OCI-LY1 (cell line): ENCODE measurements at regions not wholly inside any gene's neighbourhood (a gene's known extent, or its start where the extent isn't known, plus 50 kb on each side); places are given as distances from the start of the nearest gene placed in this dataset.
"Not testable (repeated sequence)": the region's sequence is repeated elsewhere in the genome, so short reads cannot be mapped to it uniquely, and the experiment has no call there.

Source experiments
- H2AFZ ChIP-seq: fragments of 200-600 bp; sonication (generic), shearing (Covaris generic); 2 replicates; pipeline ENCODE4 v1.6.0; 2014; ENCODE audit warnings: antibody characterized with exemption, mild to moderate bottlenecking, low read length
- H3F3A ChIP-seq: fragments of 200-600 bp; sonication (generic), shearing (Covaris generic); 2 replicates; pipeline ENCODE4 v1.6.0; 2014; ENCODE audit warnings: mild to moderate bottlenecking, antibody characterized with exemption, low read length, moderate library complexity; ENCODE audit not compliant: insufficient read depth
- H3K27ac ChIP-seq: fragments of 200-600 bp; sonication (generic); 2 replicates; pipeline ENCODE4 v1.5.1; 2014; ENCODE audit warnings: low read length, mixed run types, mild to moderate bottlenecking, low read depth; ENCODE audit not compliant: poor library complexity, severe bottlenecking
- H3K27me3 ChIP-seq: fragments of 200-600 bp; sonication (generic); 2 replicates; pipeline ENCODE4 v1.6.0; 2014; ENCODE audit warnings: antibody characterized with exemption, mild to moderate bottlenecking, low read length, moderate library complexity; ENCODE audit not compliant: insufficient read depth
- H3K36me3 ChIP-seq: fragments of 200-600 bp; sonication (generic); 2 replicates; pipeline ENCODE4 v1.6.1; 2014; ENCODE audit warnings: mild to moderate bottlenecking, antibody characterized with exemption, low read length, moderate library complexity, mixed read lengths; ENCODE audit not compliant: insufficient read depth
- H3K4me1 ChIP-seq: fragments of 200-600 bp; sonication (generic); 2 replicates; pipeline ENCODE4 v1.5.1; 2014; ENCODE audit warnings: mild to moderate bottlenecking, low read length, moderate library complexity; ENCODE audit not compliant: insufficient read depth, severe bottlenecking
- H3K4me2 ChIP-seq: fragments of 200-600 bp; sonication (generic), shearing (Covaris generic); 2 replicates; pipeline ENCODE4 v1.6.1; 2014; ENCODE audit warnings: low read length
- H3K4me3 ChIP-seq: fragments of 200-600 bp; sonication (generic); 2 replicates; pipeline ENCODE4 v1.5.1; 2014; ENCODE audit warnings: low read length, low read depth, mild to moderate bottlenecking, mixed read lengths; ENCODE audit not compliant: poor library complexity, severe bottlenecking
- H3K79me2 ChIP-seq: fragments of 200-600 bp; shearing (Covaris generic); 2 replicates; pipeline ENCODE4 v1.6.1; 2016; ENCODE audit warnings: mixed run types, low read length, mixed read lengths; ENCODE audit not compliant: insufficient read depth
- H3K9ac ChIP-seq: fragments of 200-600 bp; sonication (generic), shearing (Covaris generic); 2 replicates; pipeline ENCODE4 v1.6.1; 2014; ENCODE audit warnings: mild to moderate bottlenecking, low read length, mixed read lengths
- H3K9me2 ChIP-seq: fragments of 200-600 bp; sonication (generic), shearing (Covaris generic); 2 replicates; pipeline ENCODE4 v1.6.1; 2014; ENCODE audit warnings: low read depth, mild to moderate bottlenecking, low read length, mixed read lengths
- H3K9me3 ChIP-seq: fragments of 200-600 bp; shearing (Covaris generic); 2 replicates; pipeline ENCODE4 v1.6.1; 2014; ENCODE audit warnings: low read length, mixed read lengths
- H4K20me1 ChIP-seq: fragments of 200-600 bp; sonication (generic), shearing (Covaris generic); 2 replicates; pipeline ENCODE4 v1.6.0; 2016; ENCODE audit warnings: mild to moderate bottlenecking, low read length; ENCODE audit not compliant: insufficient read depth
- EZH2 ChIP-seq: fragments of 200-600 bp; sonication (generic), shearing (Covaris generic); IDR thresholded peaks from 2 replicates; pipeline ENCODE4 v1.8.0; 2017; ENCODE audit warnings: borderline replicate concordance, mixed run types, mild to moderate bottlenecking, antibody characterized with exemption, low read length, moderate library complexity, mixed read lengths
- TF ChIP-seq, protein P1 (sequence below): fragments of 200-600 bp; sonication (generic), shearing (Covaris generic); IDR thresholded peaks from 2 replicates; pipeline ENCODE4 v1.5.1; 2017; ENCODE audit warnings: mild to moderate bottlenecking, antibody characterized with exemption, low read length, moderate library complexity, mixed read lengths

DNA sequence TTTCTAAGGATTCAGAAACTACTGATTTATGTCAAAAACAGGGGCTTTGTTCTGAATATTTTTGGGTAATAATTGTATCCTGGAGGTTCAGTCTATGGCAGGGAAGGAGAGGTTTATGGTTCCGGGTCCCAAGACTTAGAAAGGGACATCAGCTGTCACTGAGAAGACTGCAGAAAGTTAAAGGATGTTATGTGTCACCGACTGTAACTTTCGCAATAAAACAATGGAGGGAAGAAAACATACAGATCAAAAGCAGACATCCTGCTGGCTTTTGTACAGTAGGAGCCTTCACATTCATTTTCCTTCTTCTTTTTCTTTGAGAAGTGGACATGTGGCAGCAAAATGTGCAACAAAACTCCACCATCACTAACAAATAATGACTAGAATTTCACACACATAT is 900.7 kb upstream of the SOX11 start:
- no peaks in the 10 kb centered on the region for H3K9me3 ChIP-seq
- TF ChIP-seq, protein P1, sequence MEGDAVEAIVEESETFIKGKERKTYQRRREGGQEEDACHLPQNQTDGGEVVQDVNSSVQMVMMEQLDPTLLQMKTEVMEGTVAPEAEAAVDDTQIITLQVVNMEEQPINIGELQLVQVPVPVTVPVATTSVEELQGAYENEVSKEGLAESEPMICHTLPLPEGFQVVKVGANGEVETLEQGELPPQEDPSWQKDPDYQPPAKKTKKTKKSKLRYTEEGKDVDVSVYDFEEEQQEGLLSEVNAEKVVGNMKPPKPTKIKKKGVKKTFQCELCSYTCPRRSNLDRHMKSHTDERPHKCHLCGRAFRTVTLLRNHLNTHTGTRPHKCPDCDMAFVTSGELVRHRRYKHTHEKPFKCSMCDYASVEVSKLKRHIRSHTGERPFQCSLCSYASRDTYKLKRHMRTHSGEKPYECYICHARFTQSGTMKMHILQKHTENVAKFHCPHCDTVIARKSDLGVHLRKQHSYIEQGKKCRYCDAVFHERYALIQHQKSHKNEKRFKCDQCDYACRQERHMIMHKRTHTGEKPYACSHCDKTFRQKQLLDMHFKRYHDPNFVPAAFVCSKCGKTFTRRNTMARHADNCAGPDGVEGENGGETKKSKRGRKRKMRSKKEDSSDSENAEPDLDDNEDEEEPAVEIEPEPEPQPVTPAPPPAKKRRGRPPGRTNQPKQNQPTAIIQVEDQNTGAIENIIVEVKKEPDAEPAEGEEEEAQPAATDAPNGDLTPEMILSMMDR: no peak
- no peak for TF ChIP-seq EZH2

DNA sequence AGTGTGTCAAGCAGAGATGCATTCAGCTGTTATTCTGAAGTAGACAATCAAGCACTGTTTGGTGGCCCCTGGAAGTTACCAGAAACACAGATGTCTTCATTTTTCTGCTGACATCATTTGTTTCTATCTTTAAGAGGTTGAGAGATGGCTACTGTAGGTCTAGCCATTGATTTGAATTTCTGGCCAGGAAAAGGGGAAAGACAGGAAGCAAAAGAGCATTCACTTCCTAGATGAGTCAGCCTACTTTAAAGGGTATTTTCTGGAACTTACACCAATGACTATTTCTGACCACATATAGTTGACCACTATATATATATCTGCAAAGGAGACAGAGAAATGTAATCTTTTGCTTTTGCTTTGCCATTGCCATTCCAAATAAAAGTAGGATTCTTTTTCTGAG is 900.1 kb upstream of the SOX11 start:
- Histone ChIP-seq H3K36me3 (no peaks in the 10 kb centered on the region), H3K4me2 (no peak overlapping the region), H3K4me1 (no peaks in the 10 kb centered on the region), H3K9ac (no peak overlapping the region), H3F3A (no peaks in the 10 kb centered on the region), H3K79me2 (no peaks in the 10 kb centered on the region), H3K27me3 (no peaks in the 10 kb centered on the region), H2AFZ (no peak overlapping the region), H3K27ac (no peak overlapping the region), H3K4me3 (no peak overlapping the region), H3K9me2 (no peaks in the 10 kb centered on the region), H3K9me3 (no peaks in the 10 kb centered on the region), H4K20me1 (no peaks in the 10 kb centered on the region)
- TF ChIP-seq, protein P1: no peak
- no peak for TF ChIP-seq EZH2

More for the DNA sequence above, 900.7 kb upstream of the SOX11 start:
- H3K27me3 ChIP-seq: no peaks in the 10 kb centered on the region
- H3K79me2 ChIP-seq: no peaks in the 10 kb centered on the region
- no peaks in the 10 kb centered on the region for H4K20me1 ChIP-seq
- no peak overlapping the region for H3K27ac ChIP-seq
- H3K4me2 ChIP-seq: no peak overlapping the region
- no peaks in the 10 kb centered on the region for H3F3A ChIP-seq
- H3K36me3 ChIP-seq: no peaks in the 10 kb centered on the region
- H2AFZ ChIP-seq: no peak overlapping the region
- H3K9me2 ChIP-seq: no peaks in the 10 kb centered on the region
- no peak overlapping the region for H3K4me3 ChIP-seq
- H3K4me1 ChIP-seq: no peaks in the 10 kb centered on the region
- H3K9ac ChIP-seq: no peak overlapping the region

DNA sequence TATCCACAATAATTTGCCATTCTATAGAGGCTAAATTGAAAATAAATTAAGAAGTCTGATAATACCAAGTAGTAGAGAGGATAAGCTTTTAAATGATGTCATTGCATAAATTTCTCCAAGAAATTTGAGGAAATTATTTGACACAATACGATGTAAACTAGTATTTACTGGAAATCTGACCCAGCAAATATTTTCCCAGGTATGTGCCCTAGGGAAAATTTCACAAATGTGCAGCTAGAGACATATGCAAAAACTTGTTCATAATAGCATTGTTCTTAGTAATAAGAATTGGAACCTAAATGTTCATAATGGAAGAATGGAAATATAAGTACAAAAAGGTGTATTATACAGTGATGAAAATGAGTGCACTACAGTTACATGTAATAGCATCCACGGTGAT is 888.8 kb upstream of the SOX11 start:
- Histone ChIP-seq H3K9me3 (no peaks in the 10 kb centered on the region), H3K9ac (no peak overlapping the region), H3K79me2 (no peaks in the 10 kb centered on the region), H3K4me3 (no peak overlapping the region), H3K27ac (no peak overlapping the region), H3F3A (no peaks in the 10 kb centered on the region), H2AFZ (no peak overlapping the region), H3K9me2 (no peaks in the 10 kb centered on the region), H3K4me1 (no peaks in the 10 kb centered on the region), H3K27me3 (no peaks in the 10 kb centered on the region), H4K20me1 (no peaks in the 10 kb centered on the region), H3K36me3 (no peaks in the 10 kb centered on the region), H3K4me2 (no peak overlapping the region)
- no peak for TF ChIP-seq EZH2
- TF ChIP-seq, protein P1: no peak

DNA sequence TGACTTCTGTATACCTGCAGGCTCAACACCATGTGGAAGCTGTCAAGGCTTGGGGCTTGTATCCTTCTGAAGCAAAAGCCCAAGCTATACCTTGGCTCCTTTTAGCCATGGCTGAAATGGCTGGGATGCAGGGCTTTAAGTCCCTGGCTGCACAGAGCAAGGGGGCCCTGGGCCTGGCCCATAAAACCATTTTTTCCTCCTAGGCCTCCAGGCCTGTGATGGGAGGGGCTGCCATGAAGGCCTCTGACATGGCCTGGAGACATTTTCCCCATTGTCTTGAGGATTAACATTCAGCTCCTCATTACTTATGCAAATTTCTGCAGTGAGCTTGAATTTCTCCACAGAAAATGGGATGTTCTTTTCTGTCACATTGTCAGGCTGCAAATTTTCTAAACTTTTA is 878.0 kb upstream of the SOX11 start:
- H3F3A ChIP-seq, H3K36me3 ChIP-seq, H3K4me3 ChIP-seq, H3K4me2 ChIP-seq, H3K9ac ChIP-seq, H3K9me3 ChIP-seq, H3K9me2 ChIP-seq, H2AFZ ChIP-seq, H3K4me1 ChIP-seq, H3K27me3 ChIP-seq, H3K27ac ChIP-seq, H3K79me2 ChIP-seq, H4K20me1 ChIP-seq: not testable (repeated sequence)
